Kidney tubule cell (primary cell): ENCODE measurements at regions not wholly inside any gene's neighbourhood (a gene's known extent, or its start where the extent isn't known, plus 50 kb on each side); places are given as distances from the start of the nearest gene placed in this dataset.

Experiments
- DNase-seq: peaks from one replicate; pipeline ENCODE4 v3.0.0-alpha.2; 2018; ENCODE audit warnings: low spot score

DNA sequence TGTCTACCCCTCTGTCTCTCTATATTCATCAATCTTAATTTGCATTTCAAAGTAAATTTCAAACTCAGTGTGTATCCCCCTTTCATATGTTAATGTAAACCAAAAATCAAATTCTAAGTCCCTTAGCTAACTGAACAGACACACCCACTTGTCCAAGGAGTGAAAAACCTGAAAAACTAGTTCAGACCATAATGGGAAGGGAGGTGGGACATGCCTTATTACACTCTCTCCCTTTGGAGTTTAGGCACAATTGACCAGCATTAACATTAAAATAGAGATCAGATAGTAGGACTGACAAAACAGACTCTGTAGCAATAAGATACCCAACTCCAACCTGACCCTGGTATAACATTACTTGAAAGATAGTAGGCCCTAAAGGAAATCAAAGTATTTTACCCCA is 247.7 kb upstream of the GADL1 start:
- no peak for DNase-seq

DNA sequence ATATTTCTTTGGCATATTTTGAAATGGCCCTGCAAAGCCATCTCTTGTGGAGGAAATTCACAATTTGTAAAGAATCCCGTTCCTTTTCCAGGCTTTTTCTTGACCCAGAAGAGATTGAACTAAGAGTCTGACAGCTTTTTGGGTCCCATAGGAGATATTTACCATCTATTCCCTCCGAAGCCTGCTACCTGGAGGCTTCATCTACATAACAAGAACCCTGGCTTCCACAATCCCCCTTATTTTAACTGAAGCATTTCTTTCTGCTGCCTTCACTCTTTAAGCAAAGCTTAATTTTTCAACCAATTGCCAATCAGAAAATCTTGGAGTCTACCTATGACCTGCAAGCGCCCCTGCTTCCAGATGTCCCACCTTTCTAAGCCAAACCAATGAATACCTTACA is 248.1 kb upstream of the GADL1 start:
- DNase-seq = no peak

DNA sequence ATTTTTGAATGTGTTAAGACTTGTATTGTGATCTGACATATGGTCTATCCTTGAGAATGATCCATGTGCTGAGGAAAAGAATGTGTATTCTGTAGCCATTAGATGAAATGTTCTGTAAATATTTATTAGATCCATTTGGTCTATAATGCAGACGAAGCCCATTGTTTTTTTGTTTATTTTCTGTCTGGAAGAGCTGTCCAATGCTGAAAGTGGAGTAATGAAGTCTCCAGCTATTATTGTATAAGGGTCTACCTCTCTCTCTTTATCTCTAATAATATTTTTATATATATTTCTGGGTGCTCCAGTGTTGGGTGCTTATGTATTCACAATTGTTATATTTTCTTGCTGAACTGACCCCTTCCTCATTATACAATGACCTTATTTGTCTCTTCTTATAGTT is 250.6 kb upstream of the GADL1 start:
- DNase-seq = no peak

DNA sequence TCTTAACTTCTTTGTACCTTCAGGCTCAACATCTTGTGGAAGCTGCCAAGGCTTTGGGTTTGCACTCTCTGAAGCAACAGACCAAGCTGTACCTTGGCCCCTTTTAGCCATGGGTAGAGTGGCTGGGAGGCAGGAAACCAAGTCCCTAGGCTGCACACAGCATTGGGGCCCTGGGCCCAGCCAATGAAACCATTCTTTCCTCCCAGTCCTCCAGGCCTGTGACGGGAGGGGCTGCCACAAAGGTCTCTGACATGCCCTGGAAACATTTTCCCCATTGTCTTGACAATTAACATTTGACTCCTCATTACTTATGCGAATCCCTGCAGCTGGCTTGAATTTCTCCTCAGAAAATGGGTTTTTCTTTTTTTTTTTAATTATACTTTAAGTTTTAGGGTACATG is 253.1 kb upstream of the GADL1 start:
- no peak for DNase-seq

DNA sequence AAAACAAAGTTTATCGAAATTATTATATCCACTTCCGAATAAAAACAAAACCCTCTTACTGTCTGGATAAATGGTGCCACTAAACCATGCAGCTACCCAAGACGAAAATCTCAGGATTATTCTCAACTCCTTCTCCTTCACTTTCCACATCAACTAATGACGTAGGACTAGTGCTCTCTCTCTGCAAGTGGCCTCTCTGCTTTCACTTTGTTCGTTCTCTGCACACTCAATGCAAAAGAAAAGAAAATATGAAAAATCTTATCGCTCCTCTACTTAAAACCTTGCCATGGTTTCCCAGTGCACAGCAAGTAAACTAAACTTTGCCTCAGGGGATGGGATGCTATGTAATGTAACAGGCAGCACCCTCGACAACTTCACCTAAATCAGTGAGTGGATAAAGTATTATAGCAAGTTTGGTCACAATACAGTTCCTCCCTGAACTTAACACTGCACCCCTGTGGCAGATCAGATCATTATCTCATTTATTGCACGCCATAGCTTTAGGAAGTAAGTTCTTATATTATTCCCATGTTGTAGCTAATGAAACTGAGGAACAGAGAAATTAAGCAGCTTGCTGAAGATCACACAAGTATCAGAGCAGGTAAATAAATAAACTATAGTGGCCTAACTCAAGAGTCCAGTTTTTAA is 262.7 kb upstream of the GADL1 start:
- DNase-seq = no peak

DNA sequence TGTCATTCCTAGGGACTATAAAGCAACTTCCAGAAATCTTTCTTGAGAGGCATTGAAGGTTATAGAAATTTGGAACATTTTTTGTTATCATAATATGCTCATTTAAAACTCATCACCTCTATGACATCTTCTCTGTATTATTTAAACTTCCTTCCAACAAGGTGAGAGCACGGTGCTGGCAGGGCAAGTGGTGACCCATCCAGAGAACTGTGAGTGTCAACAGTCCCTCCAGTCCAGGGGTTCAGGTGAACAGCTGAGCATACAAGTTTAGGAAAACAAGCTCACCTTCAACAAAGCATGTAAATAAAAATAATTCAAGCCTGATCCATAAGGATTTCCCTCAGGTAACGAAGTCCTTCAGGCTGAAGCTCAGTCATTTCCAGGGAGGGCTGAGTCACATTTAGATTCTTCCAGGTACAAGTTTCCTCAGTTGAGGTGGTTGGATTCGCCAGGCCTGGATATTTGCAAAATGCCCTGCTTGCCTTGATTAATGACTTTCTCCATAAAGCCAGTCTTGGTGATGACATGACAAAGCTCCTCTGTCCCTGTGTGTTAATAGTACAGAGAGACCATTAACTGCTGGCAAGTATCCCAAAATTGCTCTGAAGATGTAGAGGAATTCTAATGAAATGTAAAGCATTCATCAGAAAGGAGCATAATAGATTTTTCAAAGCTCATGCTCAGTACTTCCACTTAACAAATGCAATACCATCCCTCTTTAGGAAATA is 263.6 kb upstream of the GADL1 start:
- no peak for DNase-seq

DNA sequence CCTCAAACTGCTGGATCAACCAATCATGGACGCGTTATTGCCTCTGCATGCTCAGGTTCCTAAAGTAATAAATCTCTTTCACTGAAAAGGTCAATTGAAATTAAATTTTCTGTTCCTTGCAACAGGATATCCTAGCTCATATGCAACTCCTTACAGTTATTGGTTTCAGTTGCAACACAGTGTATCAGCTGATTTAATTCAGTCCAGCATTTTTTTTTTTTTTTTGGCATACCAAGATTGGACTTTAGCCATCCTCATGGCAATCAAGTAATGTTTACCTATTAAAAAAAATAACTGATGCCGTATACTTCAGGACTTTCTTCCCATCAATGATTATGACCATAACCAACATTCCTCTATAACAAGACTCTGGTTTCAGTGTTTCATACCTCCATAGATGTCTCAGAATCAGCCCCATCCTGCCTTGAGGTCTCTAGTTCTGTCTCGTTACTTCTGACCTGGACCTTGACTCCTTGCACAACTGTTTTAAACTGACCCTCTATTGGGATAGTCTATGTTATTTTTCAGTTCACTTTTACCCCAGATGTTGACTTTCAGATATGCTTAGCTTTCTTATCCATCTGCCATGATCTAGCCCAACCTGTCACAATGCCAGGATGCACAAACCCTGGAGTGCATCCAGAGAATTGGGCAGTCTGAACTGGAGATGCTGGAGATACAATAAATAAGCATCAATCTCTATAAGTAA is 265.0 kb upstream of the GADL1 start:
- DNase-seq = no peak

DNA sequence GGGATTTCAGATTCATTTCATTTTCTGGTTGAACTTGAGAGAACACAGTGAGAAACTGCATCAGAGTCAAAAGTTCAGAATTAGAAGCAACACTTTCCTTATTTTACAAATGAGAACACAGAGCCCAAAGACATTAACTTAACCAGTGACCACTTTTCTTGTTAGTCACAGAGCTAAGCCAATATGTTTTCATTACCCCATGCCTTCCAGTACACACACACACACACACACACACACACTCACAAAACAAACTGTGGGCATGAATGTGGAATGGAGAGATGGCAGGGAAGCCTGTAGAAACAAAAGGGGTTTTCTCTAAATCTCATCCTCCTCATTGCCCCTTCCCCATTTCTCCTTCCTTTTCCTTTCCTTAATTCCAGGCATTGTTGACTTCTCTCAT is 267.4 kb upstream of the GADL1 start:
- peak; percentile 48 for DNase-seq

DNA sequence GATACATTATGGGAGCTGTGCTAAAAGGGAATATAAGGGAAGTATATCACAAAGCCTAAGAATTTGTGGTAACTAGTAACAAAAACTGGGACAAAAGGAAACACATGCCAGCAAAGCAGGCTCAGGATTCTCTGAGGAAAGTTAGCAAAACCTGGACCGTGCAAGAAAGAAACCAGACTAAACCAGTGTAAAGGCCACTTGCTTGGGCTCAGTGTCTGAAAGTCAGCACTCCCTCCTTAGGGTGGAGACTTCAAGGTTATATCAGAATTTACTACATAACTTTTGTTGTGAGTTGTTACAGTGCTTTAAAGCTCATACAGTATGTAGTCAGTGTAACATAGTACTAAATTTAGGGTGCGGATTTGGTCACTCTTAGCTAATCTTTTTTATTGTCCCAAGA is 269.9 kb upstream of the GADL1 start:
- DNase-seq = no peak

DNA sequence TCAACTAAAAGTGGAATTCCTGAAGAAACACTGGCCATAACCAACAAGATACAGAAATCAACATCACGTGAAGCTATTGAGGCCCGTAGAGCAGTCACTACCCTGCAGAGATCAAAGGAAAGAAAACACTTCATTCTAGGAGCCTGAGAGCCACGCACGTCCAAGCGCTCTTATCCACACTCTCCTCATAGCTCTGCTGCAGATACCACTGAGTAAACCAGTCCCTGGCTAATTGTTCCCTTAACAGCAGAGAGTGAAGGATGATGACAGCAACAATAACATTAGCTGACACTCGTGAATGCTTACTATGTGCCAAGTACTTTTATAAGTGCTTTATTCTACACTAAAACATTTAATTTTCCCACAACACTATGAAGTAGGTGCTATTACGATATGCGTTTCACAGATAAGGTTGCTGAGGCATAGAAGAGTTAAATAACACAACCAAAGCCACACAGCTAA is 271.0 kb upstream of the GADL1 start:
- DNase-seq = peak; percentile 9

DNA sequence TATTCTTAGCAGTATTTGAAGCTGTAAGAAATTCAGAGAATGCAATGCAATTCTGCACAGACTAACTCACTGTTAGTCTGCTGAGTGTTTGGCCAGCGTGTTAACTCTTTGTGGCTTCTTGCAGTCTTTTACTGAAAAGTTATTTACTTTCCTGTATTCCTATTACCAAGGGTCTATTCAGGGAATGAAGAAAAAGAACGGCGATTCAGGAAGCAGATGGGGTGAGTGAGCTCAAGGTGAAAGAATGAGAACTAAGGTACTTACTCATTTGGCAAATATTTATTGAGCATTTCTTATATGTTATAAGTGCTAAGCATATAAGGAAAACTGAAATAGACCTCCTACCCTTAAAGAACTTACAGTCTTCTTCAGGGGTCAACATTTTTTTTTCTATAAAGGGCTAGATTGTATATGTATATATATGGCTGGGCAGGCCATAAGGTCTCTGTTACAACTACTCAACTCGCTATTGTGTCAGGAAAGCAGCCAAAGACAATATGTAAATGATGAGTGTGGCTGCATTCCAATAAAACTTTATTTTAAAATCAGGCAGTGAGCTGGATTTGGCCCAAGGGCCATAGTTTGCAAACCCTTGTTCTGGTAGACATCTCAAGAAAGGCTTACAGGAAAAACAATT is 271.9 kb upstream of the GADL1 start:
- DNase-seq = peak; percentile 85

DNA sequence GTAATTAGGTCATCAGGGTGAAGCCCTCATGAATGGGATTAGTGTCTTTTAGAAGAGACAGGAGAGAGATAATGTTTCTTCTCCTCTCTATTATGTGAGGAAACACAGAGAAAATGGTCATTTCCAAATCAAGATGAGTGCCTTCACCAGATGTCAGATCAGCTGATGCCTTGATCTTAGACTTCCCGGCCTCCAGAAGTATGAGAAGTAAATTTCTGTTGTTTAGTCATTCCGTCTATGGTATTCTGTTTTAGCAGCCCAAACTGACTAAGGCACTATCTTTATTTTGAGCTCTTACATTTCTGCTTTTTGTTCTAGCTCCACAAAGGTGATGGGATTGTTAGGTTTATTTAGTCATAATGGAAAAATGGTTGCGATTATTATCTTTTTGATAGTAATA is 273.2 kb upstream of the GADL1 start:
- no peak for DNase-seq

DNA sequence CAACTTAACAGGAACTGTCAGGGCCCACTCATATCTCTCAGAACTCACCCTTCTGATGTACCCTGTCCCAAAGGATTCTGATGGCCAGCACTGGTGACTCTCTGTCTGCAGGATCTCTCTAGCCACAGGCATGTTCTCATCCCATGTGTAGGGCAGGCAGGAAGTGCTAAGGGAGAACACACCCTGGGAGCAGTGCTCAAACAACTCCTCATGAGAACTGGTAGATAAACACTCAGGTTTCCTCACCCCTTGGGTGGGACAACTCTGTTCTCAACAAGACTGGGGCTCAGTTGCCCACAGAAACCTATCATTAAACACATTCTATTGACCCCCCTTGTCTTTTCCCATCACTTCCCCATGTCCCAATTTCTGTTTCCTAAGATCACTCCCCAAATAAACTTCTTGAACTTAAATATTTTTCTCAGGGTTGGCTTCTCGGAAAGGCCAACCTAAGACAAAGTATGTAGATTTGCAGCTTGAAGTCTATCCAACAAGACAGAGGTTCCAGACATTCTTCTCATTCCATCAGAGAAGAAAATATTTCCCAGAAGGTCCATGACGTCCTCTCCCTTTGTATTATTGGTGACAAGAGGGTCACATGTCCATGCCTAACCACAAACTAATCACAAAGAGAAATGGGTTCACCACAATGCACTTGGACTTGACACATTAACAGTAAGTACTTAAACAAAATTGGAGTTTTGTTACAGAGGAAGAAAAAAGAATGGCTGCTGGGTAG is 276.6 kb upstream of the GADL1 start:
- peak; percentile 90 for DNase-seq

DNA sequence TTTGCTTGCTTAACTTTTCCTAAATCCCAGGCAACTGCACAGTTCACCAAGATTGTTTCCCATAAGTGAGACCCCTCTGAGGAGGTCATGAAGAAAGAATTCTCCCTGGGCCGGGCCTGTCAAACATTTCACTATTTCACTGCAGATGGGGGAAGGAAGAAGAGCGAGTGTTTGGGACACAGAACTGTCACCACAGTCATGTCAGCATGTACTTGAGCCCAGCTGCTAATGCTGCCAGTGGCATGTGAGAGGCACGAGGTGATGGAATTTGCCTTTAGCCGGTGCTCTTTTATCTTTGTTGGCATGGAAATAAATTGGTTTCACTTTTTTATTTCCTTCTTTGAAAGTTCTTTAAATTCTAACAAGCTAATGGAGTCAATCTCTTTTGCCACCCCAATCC is 277.9 kb upstream of the GADL1 start:
- DNase-seq = no peak

DNA sequence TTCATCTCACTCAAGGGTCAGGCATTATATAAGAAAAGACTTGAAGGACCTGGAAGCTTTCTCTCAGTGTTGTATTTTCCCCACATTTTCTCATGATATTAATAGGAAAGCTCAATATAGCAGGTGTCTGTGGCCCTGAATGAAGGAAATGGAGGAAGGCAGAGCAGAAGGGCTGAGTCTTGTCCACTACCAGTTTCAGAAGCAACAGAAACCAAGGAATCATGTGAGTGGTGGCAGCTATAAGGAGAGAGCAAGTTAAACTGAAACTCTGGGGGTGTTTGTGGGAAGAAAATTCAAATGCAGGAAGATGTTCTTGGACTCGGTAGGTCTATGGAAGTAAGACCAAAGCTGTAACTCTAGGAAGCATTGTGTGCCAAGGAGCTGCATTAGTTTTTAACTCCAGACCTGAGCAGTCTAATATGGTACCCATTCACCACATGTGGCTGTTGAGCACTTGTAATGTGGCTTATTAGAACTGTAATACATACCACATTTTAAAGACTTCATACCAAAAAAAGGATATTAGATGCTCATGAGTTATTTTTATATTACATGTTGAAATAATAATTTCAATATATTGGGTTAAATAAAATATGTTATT is 278.8 kb upstream of the GADL1 start:
- DNase-seq = no peak

DNA sequence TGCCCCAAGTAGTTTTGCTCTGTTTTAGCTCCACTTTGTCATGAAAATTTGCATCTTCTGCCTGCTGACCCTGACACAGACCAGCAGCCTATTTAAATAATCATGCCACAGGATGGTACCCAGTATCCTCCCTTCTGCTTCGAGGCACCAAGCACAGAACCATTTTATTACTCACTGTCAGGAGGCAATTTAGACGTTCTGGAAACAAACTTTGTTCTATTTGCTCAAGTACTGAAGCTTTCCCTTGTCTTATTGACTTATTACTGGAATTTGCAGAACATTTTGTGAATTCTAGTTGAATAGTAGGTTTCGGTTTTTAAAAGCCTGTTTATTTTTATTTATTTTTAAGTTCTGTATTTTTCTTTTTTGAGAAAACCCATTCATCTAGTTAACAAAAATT is 279.6 kb upstream of the GADL1 start:
- DNase-seq = no peak

DNA sequence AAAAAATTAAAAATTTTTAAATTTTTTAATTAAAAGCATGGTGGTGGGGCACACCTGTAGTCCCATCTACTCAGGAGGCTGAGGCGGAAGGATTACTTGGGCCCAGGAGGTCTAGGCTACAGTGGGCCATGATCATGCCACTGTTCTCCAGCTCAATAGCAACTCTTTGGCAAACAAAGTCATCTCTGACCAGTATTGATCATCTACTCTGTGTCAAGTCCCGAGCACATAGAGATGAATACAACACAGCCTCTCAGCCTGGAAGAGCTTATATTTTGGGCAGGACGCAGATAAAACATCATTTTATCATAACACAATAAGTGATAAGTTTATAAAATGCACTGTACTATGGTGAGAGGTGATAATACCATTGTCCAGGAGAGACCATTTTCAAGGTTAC is 281.6 kb upstream of the GADL1 start:
- DNase-seq = no peak

DNA sequence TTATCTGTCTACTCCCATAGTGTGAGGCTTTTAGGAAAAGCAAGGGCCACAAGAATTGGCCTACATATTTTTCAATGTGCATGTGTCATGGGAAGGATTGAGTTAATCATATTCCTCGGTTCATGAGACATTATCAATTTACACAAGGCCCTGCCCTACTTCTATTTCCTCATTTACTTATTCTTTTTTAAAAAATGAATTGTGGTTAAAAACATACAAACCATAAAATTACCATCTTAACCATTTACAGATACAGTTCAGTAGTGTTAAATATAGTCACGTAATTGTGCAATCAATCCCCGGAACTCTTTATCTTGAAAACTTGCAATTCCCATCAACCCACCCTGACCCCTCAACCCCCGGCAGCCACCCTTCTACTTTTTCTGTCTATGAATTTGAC is 284.0 kb upstream of the GADL1 start:
- DNase-seq = no peak

DNA sequence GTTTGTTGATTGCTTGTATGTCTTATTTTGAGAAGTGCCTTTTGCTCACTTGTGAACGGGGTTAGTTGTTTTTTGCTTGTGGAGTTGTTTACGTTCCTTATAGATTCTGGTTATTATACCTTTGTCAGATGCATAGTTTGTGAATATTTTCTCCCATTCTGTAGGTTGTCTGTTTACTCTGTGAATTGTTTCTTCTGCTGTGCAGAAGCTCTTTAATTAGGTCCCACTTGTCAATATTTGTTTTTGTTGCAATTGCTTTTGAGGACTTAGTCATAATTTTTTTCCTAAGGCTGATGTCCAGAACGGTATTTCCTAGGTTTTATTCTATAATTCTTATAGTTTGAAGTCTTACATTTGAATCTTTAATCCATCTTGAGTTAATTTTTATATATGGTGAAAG is 285.3 kb upstream of the GADL1 start:
- no peak for DNase-seq

DNA sequence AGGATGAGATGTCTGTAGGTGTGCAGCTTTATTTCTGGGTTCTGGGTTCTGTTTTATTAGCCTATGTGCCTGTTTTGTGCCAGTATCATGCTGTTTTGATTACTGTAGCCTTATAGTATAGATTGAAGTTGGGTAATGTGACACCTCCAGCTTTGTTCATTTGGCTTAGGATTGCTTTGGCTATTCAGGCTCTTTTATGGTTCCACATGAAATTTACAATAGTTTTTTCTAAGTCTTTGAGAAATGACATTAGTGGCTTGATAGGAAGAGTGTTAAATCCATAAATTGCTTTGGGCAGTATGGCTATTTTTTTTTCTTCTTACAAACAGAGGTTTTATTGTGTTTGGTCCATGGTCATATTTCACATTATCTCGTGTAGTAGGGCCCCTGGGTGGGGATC is 285.8 kb upstream of the GADL1 start:
- no peak for DNase-seq

DNA sequence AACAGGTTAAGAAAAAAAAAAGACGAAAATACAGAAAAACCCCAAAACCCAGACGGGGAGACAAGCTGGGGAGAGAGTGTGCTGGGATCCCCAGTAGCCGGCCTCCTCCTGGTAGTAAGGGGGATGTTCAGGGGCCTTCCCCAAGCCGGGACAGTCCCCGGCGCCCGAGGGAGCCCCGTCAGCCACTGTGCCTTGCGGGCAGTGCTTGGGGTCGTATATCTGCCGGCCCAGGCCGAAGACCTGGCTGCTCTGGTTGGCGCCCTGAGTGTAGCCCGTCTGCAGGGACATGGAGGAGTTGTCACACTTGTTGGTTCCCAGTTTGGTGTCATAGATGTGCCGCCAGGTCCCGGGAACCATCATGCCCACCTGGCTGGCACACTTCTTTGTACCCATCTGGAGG is 287.2 kb upstream of the GADL1 start:
- DNase-seq = no peak

DNA sequence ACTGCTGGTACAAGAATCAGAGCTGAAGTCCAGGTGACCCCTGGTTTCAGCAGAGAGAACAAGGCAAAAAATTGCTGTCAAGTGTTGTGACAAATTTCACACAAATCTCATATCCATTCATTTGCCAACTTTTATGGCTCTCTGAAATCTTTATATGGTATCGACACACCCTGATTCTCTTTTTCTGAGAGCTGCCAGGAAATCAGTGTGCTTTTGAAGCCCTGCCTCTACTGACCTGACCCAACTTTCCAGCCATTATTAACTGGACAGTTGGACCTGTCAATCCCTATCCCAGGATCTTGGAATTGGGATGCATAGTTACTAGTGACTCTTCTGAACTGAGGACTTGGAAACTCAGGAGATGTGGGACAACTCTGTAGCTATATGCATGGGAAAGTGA is 288.2 kb upstream of the GADL1 start:
- DNase-seq = no peak
